HCT116 (cell line): ENCODE measurements at regions not wholly inside any gene's neighbourhood (a gene's known extent, or its start where the extent isn't known, plus 50 kb on each side); places are given as distances from the start of the nearest gene placed in this dataset.

Experiments used
- ATAC-seq: fragments of 200-7000 bp; cut with Tn5 transposase; 2 replicates; pipeline ENCODE4 v1.9.1; 2020; ENCODE audit warnings: mild to moderate bottlenecking, moderate library complexity
- BruUV-seq: library from RNA; stranded (reverse); fragments of 400-500 nt; replicated peaks from 2 replicates; lab custom pipeline; 2021; lab: Mats Ljungman, UMichigan
- CTCF ChIA-PET: fragments of 300-600 bp; sonication (Branson Sonifier 250); formaldehyde crosslinking; loops from one replicate; lab custom pipeline; 2021; ENCODE audit warnings: antibody characterized with exemption; lab: Charles Lee
- POLR2A ChIA-PET: fragments of 300-600, 350-600 bp; sonication (Branson Sonifier 250); formaldehyde crosslinking; loops from one replicate; lab custom pipeline; 2021; ENCODE audit warnings: antibody characterized with exemption; lab: Charles Lee
- RAD21 ChIA-PET, 2 experiments: fragments of 300-600 bp; sonication (Branson Sonifier 250); formaldehyde crosslinking; loops; one replicate each; lab custom pipeline; 2023; ENCODE audit warnings: low total read pairs in 2 of 2; ENCODE audit not compliant: uncharacterized antibody in 2 of 2, unreplicated experiment in 2 of 2, low non-redundant PET in 1 of 2; lab: Charles Lee
- DNase-seq: peaks from one replicate; pipeline ENCODE4 v3.0.0-alpha.2; 2010; ENCODE audit warnings: low read depth, low spot score
- H2AFZ ChIP-seq: fragments of 200-600 bp; shearing (Covaris generic), sonication (generic); 2 replicates; pipeline ENCODE4 v1.6.1; 2017; ENCODE audit warnings: low read depth, mixed run types, mixed read lengths, antibody characterized with exemption, low read length; ENCODE audit not compliant: poor library complexity, severe bottlenecking
- H3K27ac ChIP-seq: 2 replicates; pipeline ENCODE4 v1.5.1; 2012; ENCODE audit warnings: low read depth, low read length
- H3K27me3 ChIP-seq: fragments of 200-600 bp; sonication (generic); 2 replicates; pipeline ENCODE4 v1.6.1; 2016; ENCODE audit warnings: mixed run types, low read length, mixed read lengths; ENCODE audit not compliant: insufficient read depth
- H3K36me3 ChIP-seq, 2 experiments: fragments of 200-500 bp in 1 of 2; fragments of 200-600 bp in 1 of 2; sonication (Bioruptor generic) in 1 of 2; sonication (generic) in 1 of 2; 2 replicates each; pipeline versions ENCODE4 v1.5.1 to v1.6.1; 2014 to 2016; ENCODE audit warnings: low read length in 2 of 2, inconsistent platforms in 1 of 2, mixed read lengths in 1 of 2, mixed run types in 1 of 2; ENCODE audit not compliant: insufficient read depth in 2 of 2, control insufficient read depth in 1 of 2
- H3K4me1 ChIP-seq, 2 experiments: fragments of 200-600 bp in 1 of 2; sonication (generic) in 1 of 2; 2 replicates each; pipeline versions ENCODE4 v1.5.1 to v1.6.1; 2012 to 2017; ENCODE audit warnings: low read length in 2 of 2, inconsistent platforms in 1 of 2, mild to moderate bottlenecking in 1 of 2, mixed read lengths in 1 of 2, mixed run types in 1 of 2, moderate library complexity in 1 of 2; ENCODE audit not compliant: insufficient read depth in 2 of 2, control insufficient read depth in 1 of 2
- H3K4me2 ChIP-seq: fragments of 200-600 bp; sonication (generic); 2 replicates; pipeline ENCODE4 v1.6.1; 2017; ENCODE audit warnings: mixed run types, low read length, mixed read lengths
- H3K4me3 ChIP-seq, 2 experiments: fragments of 200-600 bp in 1 of 2; sonication (generic) in 1 of 2; replicated peaks in 1 of 2; 2 replicates each; pipeline ENCODE4 v1.5.1; 2011 to 2016; ENCODE audit warnings: low read length in 2 of 2, control low read depth in 1 of 2, low read depth in 1 of 2, mild to moderate bottlenecking in 1 of 2, mixed read lengths in 1 of 2, mixed run types in 1 of 2
- H3K79me2 ChIP-seq: fragments of 200-600 bp; sonication (generic); 2 replicates; pipeline ENCODE4 v1.6.1; 2017; ENCODE audit warnings: mild to moderate bottlenecking, mixed run types, low read length, moderate library complexity, mixed read lengths; ENCODE audit not compliant: insufficient read depth
- H3K9ac ChIP-seq: fragments of 200-600 bp; sonication (generic); 2 replicates; pipeline ENCODE4 v1.6.1; 2016; ENCODE audit warnings: low read length, mixed read lengths
- H3K9me2 ChIP-seq: fragments of 200-600 bp; sonication (generic), shearing (Covaris generic); 2 replicates; pipeline ENCODE4 v1.6.1; 2017; ENCODE audit warnings: mixed run types, mild to moderate bottlenecking, moderate library complexity; ENCODE audit not compliant: insufficient read depth
- H3K9me3 ChIP-seq, 2 experiments: fragments of 200-500 bp in 1 of 2; fragments of 200-600 bp in 1 of 2; sonication (Bioruptor generic) in 1 of 2; sonication (generic) in 1 of 2; 2 replicates each; pipeline ENCODE4 v1.6.1; 2014 to 2017; ENCODE audit warnings: low read length in 2 of 2, mixed read lengths in 2 of 2, inconsistent platforms in 1 of 2, low read depth in 1 of 2, mild to moderate bottlenecking in 1 of 2, mixed run types in 1 of 2, moderate library complexity in 1 of 2; ENCODE audit not compliant: control insufficient read depth in 1 of 2, insufficient read depth in 1 of 2
- H4K20me1 ChIP-seq: fragments of 200-600 bp; sonication (generic), shearing (Covaris generic); 2 replicates; pipeline ENCODE4 v1.6.1; 2017; ENCODE audit warnings: mixed run types, mild to moderate bottlenecking, moderate library complexity; ENCODE audit not compliant: insufficient read depth
- ATF3 ChIP-seq: IDR thresholded peaks from 2 replicates; pipeline ENCODE4 v1.6.1; 2012
- ELF1 ChIP-seq: IDR thresholded peaks from 2 replicates; pipeline ENCODE4 v1.6.1; 2012; ENCODE audit warnings: low read depth, borderline replicate concordance
- EZH2 ChIP-seq: fragments of 200-600 bp; sonication (generic); IDR thresholded peaks from 2 replicates; pipeline ENCODE4 v1.6.1; 2017; ENCODE audit warnings: antibody characterized with exemption, mixed run types
- EZH2phosphoT487 ChIP-seq: fragments of 200-600 bp; IDR thresholded peaks from 2 replicates; pipeline ENCODE4 v1.6.1; 2018; ENCODE audit warnings: antibody characterized with exemption, borderline replicate concordance
- JUND ChIP-seq: IDR thresholded peaks from 2 replicates; pipeline ENCODE4 v1.6.1; 2012
- POLR2A ChIP-seq: IDR thresholded peaks from 2 replicates; pipeline ENCODE4 v1.7.0; 2011; ENCODE audit warnings: borderline replicate concordance; ENCODE audit not compliant: insufficient read depth, insufficient read length; ENCODE audit errors: extremely low read depth
- RAD21 ChIP-seq: IDR thresholded peaks from 2 replicates; pipeline ENCODE4 v1.6.1; 2012; ENCODE audit warnings: low read depth, mild to moderate bottlenecking
- SRF ChIP-seq: IDR thresholded peaks from 2 replicates; pipeline ENCODE4 v1.6.1; 2012; ENCODE audit warnings: low read depth
- YY1 ChIP-seq: IDR thresholded peaks from 2 replicates; pipeline ENCODE4 v1.6.1; 2011; ENCODE audit warnings: low read length, low read depth, moderate library complexity, mild to moderate bottlenecking; ENCODE audit not compliant: insufficient replicate concordance; ENCODE audit errors: extremely low read depth
- ZNF274 ChIP-seq: fragments of 200-500 bp; sonication (Bioruptor generic); IDR thresholded peaks from 2 replicates; pipeline ENCODE4 v1.6.1; 2014; ENCODE audit warnings: mild to moderate bottlenecking, low read depth, low read length, inconsistent platforms
- intact Hi-C: fragments of 100-400 bp; cut with micrococcal nuclease; formaldehyde crosslinking; loops from 2 replicates; pipeline ENCODE4 v1.10.0; 2022
- TF ChIP-seq, protein P1 (sequence below): IDR thresholded peaks from 2 replicates; pipeline ENCODE4 v1.6.1; 2011; ENCODE audit warnings: mild to moderate bottlenecking, low read length, moderate library complexity; ENCODE audit not compliant: insufficient replicate concordance; ENCODE audit errors: extremely low read depth

- TF ChIP-seq YY1 (no peak), EZH2 (no peak), RAD21 (no peak), ELF1 (no peak), JUND (no peak), EZH2phosphoT487 (no peak), ZNF274 (no peak)
These were observed 401.7 kb upstream of the CELF4 start (continued) for GRCh38 chr18:37967261-37967660.

DNA sequence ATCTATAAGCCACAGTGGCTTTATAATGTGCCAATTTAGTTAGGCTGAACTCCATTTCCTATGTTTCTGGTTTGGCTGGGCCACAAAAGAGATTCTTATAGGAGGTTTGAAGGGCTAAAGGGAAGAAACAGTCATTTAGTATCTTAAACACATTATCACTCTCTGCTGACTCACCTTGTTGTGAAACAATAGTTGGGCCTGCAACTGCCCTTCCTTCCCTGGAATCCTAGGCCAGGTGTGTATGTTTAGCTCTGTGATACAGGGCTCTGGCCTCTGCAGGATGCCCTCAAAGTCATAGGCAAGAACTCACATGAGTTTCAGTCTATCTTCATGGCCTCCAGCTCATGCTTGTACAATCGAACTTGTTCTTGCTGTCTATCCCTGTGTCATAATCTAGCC lies 400.0 kb upstream of the CELF4 start:
- CTCF ChIA-PET, result no interaction called here
- no TSS peak for BruUV-seq
- no peak for TF ChIP-seq ATF3
- no peak for TF ChIP-seq SRF
- TF ChIP-seq RAD21, result no peak
- no peak for TF ChIP-seq POLR2A
- TF ChIP-seq, protein P1, sequence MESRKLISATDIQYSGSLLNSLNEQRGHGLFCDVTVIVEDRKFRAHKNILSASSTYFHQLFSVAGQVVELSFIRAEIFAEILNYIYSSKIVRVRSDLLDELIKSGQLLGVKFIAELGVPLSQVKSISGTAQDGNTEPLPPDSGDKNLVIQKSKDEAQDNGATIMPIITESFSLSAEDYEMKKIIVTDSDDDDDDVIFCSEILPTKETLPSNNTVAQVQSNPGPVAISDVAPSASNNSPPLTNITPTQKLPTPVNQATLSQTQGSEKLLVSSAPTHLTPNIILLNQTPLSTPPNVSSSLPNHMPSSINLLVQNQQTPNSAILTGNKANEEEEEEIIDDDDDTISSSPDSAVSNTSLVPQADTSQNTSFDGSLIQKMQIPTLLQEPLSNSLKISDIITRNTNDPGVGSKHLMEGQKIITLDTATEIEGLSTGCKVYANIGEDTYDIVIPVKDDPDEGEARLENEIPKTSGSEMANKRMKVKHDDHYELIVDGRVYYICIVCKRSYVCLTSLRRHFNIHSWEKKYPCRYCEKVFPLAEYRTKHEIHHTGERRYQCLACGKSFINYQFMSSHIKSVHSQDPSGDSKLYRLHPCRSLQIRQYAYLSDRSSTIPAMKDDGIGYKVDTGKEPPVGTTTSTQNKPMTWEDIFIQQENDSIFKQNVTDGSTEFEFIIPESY, result no peak
- TF ChIP-seq EZH2, result no peak
- TF ChIP-seq, all 23 proteins: peak for 0
- ATAC-seq (no peak), DNase-seq (no peak)
- Histone ChIP-seq H3K27me3 (no peaks in the 10 kb centered on the region), H3K27ac (no peak overlapping the region), H2AFZ (no peak overlapping the region), H3K9me2 (no peaks in the 10 kb centered on the region), H3K36me3 (no peaks in the 10 kb centered on the region), H3K4me3 (no peak overlapping the region), H4K20me1 (no peaks in the 10 kb centered on the region), H3K4me2 (no peak overlapping the region), H3K9ac (no peak overlapping the region), H3K79me2 (no peaks in the 10 kb centered on the region), H3K4me1 (no peaks in the 10 kb centered on the region), H3K9me3 (peaks cover 0 to 8% of the 10 kb centered on the region in 2 experiments; a peak in 2 of 4 replicates)
- ChIA-PET RAD21 (no interaction called here), POLR2A (no interaction called here)
- intact Hi-C loops, result no loop called here
